ENCODE measurements at regions not wholly inside any gene's neighbourhood (a gene's known extent, or its start where the extent isn't known, plus 50 kb on each side); places are given as distances from the start of the nearest gene placed in this dataset.

DNA sequence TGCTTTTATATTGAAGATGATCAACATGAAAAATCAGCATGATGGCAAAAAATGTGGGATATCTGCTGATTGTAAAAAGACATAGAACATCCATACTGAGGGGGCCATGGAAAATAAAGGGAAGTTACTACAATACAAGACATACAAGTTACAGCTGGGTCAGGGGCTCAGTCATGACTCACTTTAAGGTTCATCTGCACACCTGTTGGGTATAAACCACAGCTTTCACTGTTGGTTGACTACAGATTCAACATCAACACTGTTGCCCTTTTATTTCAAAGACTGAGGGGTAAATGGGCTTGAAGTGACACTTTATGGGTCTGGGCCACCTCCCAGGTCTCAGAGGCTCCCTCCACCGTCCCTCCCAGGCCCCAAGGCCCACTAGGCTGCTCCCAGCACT lies 98.1 kb upstream of the IRS2 start:
- no peak for TF ChIP-seq ZNF274 (IDR thresholded peaks at IDR 0.05; ENCODE audit: borderline replicate concordance, extremely low read depth, low read length)
- TF ChIP-seq, protein P1, sequence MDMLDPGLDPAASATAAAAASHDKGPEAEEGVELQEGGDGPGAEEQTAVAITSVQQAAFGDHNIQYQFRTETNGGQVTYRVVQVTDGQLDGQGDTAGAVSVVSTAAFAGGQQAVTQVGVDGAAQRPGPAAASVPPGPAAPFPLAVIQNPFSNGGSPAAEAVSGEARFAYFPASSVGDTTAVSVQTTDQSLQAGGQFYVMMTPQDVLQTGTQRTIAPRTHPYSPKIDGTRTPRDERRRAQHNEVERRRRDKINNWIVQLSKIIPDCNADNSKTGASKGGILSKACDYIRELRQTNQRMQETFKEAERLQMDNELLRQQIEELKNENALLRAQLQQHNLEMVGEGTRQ (IDR thresholded peaks at IDR 0.05; ENCODE audit: low read length), result no peak
- no peak for TF ChIP-seq GABPA (IDR thresholded peaks at IDR 0.05; ENCODE audit: borderline replicate concordance, insufficient read depth, low read length)
- no peak for TF ChIP-seq POLR2AphosphoS5 (IDR thresholded peaks at IDR 0.05; ENCODE audit: low read depth, low read length)
- TF ChIP-seq MAX (IDR thresholded peaks at IDR 0.05), result no peak
- no peak for TF ChIP-seq POLR2A (IDR thresholded peaks at IDR 0.05; ENCODE audit: control extremely low read depth in 1 of 2, low read depth in 2 of 2, low read length in 2 of 2)

Measured in H1 (cell line).